HepG2 (cell line): ENCODE measurements at regions not wholly inside any gene's neighbourhood (a gene's known extent, or its start where the extent isn't known, plus 50 kb on each side); places are given as distances from the start of the nearest gene placed in this dataset.

Source experiments
- BCL6 ChIP-seq: IDR thresholded peaks from 2 replicates; pipeline ENCODE4 v1.6.1; 2016; ENCODE audit warnings: missing genetic modification reagents, missing compliant biosample characterization
- FOXP4 ChIP-seq: sonication (generic); formaldehyde crosslinking; IDR thresholded peaks from 2 replicates; pipeline ENCODE4 v1.4.0; 2020; ENCODE audit warnings: missing genetic modification reagents
- KDM1A ChIP-seq: IDR thresholded peaks from 2 replicates; pipeline ENCODE4 v1.6.1; 2016; ENCODE audit warnings: missing compliant biosample characterization
- RARA ChIP-seq: IDR thresholded peaks from 2 replicates; pipeline ENCODE4 v1.6.1; 2016; ENCODE audit warnings: missing genetic modification reagents, missing compliant biosample characterization
- SP1 ChIP-seq, 2 experiments: fragments of 450-650 bp in 1 of 2; sonication (generic) in 1 of 2; formaldehyde crosslinking in 1 of 2; IDR thresholded peaks; 2 replicates each; pipeline versions ENCODE4 v1.4.0 to v1.6.1; 2016 to 2020; ENCODE audit warnings: missing genetic modification reagents in 1 of 2
- THAP9 ChIP-seq: sonication (generic); formaldehyde crosslinking; IDR thresholded peaks from 2 replicates; pipeline ENCODE4; 2020; ENCODE audit warnings: missing genetic modification reagents, mild to moderate bottlenecking, borderline replicate concordance
- XRCC5 ChIP-seq: fragments of 200-400 bp; formaldehyde crosslinking; optimal IDR thresholded peaks from 2 replicates; pipeline ENCODE3; 2017; ENCODE audit warnings: mild to moderate bottlenecking, low read length
- ZFP82 ChIP-seq: sonication (generic); formaldehyde crosslinking; IDR thresholded peaks from 2 replicates; pipeline ENCODE4 v1.5.1; 2020; ENCODE audit warnings: mild to moderate bottlenecking, missing genetic modification reagents, borderline replicate concordance
- ZNF704 ChIP-seq: sonication (generic); formaldehyde crosslinking; IDR thresholded peaks from 2 replicates; pipeline ENCODE4 v1.8.1; 2023; ENCODE audit warnings: mild to moderate bottlenecking, inconsistent platforms, moderate library complexity, missing genetic modification reagents, borderline replicate concordance
- TF ChIP-seq, protein P1 (sequence below): sonication (generic); formaldehyde crosslinking; IDR thresholded peaks from 2 replicates; pipeline ENCODE4 v1.5.1; 2020; ENCODE audit warnings: mild to moderate bottlenecking, missing genetic modification reagents

- TF ChIP-seq, protein P1, sequence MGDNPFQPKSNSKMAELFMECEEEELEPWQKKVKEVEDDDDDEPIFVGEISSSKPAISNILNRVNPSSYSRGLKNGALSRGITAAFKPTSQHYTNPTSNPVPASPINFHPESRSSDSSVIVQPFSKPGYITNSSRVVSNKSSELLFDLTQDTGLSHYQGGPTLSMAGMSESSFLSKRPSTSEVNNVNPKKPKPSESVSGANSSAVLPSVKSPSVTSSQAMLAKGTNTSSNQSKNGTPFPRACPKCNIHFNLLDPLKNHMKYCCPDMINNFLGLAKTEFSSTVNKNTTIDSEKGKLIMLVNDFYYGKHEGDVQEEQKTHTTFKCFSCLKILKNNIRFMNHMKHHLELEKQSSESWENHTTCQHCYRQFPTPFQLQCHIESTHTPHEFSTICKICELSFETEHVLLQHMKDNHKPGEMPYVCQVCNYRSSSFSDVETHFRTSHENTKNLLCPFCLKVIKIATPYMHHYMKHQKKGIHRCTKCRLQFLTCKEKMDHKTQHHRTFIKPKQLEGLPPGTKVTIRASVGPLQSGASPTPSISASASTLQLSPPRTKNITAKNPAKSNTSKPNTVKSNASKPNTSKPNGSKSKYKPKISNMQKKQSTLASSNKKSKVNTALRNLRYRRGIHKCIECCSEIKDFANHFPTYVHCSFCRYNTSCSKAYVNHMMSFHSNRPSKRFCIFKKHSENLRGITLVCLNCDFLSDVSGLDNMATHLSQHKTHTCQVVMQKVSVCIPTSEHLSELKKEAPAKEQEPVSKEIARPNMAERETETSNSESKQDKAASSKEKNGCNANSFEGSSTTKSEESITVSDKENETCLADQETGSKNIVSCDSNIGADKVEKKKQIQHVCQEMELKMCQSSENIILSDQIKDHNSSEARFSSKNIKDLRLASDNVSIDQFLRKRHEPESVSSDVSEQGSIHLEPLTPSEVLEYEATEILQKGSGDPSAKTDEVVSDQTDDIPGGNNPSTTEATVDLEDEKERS (CRISPR knock-in tag): no peak
- TF ChIP-seq XRCC5 (no peak), ZNF704 (CRISPR knock-in tag) (no peak), BCL6 (CRISPR knock-in tag) (no peak), RARA (CRISPR knock-in tag) (no peak), FOXP4 (CRISPR knock-in tag) (no peak), KDM1A (CRISPR knock-in tag) (no peak), THAP9 (CRISPR knock-in tag) (no peak), SP1 (IDR thresholded peaks at IDR 0.05) (no peak), SP1 (CRISPR knock-in tag; IDR thresholded peaks at IDR 0.05) (no peak), ZFP82 (no peak)
Observed at GRCh38 chr5:53825016-53825415, 264.6 kb downstream of the NDUFS4 start (continued).
